Neural progenitor cell (in vitro differentiated cells): ENCODE measurements at regions not wholly inside any gene's neighbourhood (a gene's known extent, or its start where the extent isn't known, plus 50 kb on each side); places are given as distances from the start of the nearest gene placed in this dataset.
"Not testable (repeated sequence)": the region's sequence is repeated elsewhere in the genome, so short reads cannot be mapped to it uniquely, and the experiment has no call there.

Source experiments
- DNase-seq: peaks from one replicate; pipeline ENCODE4 v3.0.0-alpha.2; 2016; ENCODE audit warnings: low spot score
- H2AFZ ChIP-seq: fragments of 200-600 bp; sonication (generic); replicated peaks from 2 replicates; pipeline ENCODE4 v1.6.1; 2016; ENCODE audit warnings: antibody characterized with exemption
- H3F3A ChIP-seq: fragments of 200-600 bp; sonication (generic); 2 replicates; pipeline ENCODE4 v1.6.1; 2016; ENCODE audit warnings: antibody characterized with exemption, low read depth
- H3K27ac ChIP-seq: fragments of 200-600 bp; sonication (generic); 2 replicates; pipeline ENCODE4 v1.5.1; 2016; ENCODE audit warnings: mild to moderate bottlenecking
- H3K27me3 ChIP-seq: fragments of 200-600 bp; sonication (generic); 2 replicates; pipeline ENCODE4 v1.6.1; 2016; ENCODE audit warnings: mild to moderate bottlenecking, moderate library complexity
- H3K36me3 ChIP-seq: fragments of 200-600 bp; sonication (generic); 2 replicates; pipeline ENCODE4 v1.5.1; 2016
- H3K4me1 ChIP-seq: fragments of 200-600 bp; sonication (generic); 2 replicates; pipeline ENCODE4 v1.6.1; 2016; ENCODE audit warnings: mixed run types
- H3K4me2 ChIP-seq: fragments of 200-600 bp; sonication (generic); 2 replicates; pipeline ENCODE4 v1.6.1; 2016
- H3K4me3 ChIP-seq: fragments of 200-600 bp; sonication (generic); 2 replicates; pipeline ENCODE4 v1.5.1; 2016
- H3K79me2 ChIP-seq: fragments of 200-600 bp; sonication (generic); 2 replicates; pipeline ENCODE4 v1.6.1; 2016; ENCODE audit warnings: low read depth
- H3K9ac ChIP-seq: fragments of 200-600 bp; sonication (generic); 2 replicates; pipeline ENCODE4 v1.6.1; 2016
- H3K9me3 ChIP-seq: fragments of 200-600 bp; sonication (generic); 2 replicates; pipeline ENCODE4 v1.5.1; 2016; ENCODE audit warnings: low read depth
- H4K20me1 ChIP-seq: fragments of 200-600 bp; sonication (generic); 2 replicates; pipeline ENCODE4 v1.6.1; 2016; ENCODE audit warnings: low read depth
- H3K27ac Mint-ChIP-seq: 3 replicates; pipeline ENCODE4 v1.8.0; 2021; ENCODE audit warnings: mixed read lengths
- H3K27me3 Mint-ChIP-seq: 2 replicates; pipeline ENCODE4 v1.8.0; 2022; ENCODE audit warnings: low read depth, mild to moderate bottlenecking, inconsistent platforms, moderate library complexity, mixed read lengths; ENCODE audit not compliant: insufficient read depth
- H3K36me3 Mint-ChIP-seq: 3 replicates; pipeline ENCODE4 v1.8.0; 2021; ENCODE audit warnings: mixed read lengths
- H3K4me1 Mint-ChIP-seq: 3 replicates; pipeline ENCODE4 v1.8.0; 2021; ENCODE audit warnings: mixed read lengths
- H3K4me3 Mint-ChIP-seq: 3 replicates; pipeline ENCODE4 v1.8.0; 2021; ENCODE audit warnings: mild to moderate bottlenecking, moderate library complexity, mixed read lengths
- H3K9me3 Mint-ChIP-seq: 3 replicates; pipeline ENCODE4 v1.8.0; 2020; ENCODE audit warnings: mixed read lengths
- CTCF ChIP-seq: fragments of 200-600 bp; sonication (generic); IDR thresholded peaks from 2 replicates; pipeline ENCODE4 v1.5.1; 2017; ENCODE audit warnings: antibody characterized with exemption, mild to moderate bottlenecking
- EZH2 ChIP-seq: fragments of 200-600 bp; sonication (generic); IDR thresholded peaks from 2 replicates; pipeline ENCODE4 v1.6.1; 2017; ENCODE audit warnings: antibody characterized with exemption, mild to moderate bottlenecking, moderate library complexity
- EZH2phosphoT487 ChIP-seq: fragments of 200-600 bp; sonication (generic); IDR thresholded peaks from 2 replicates; pipeline ENCODE4 v1.6.1; 2017; ENCODE audit warnings: antibody characterized with exemption

GRCh38 chr6:85715797-85716196 lies 73.1 kb upstream of the SYNCRIP start:
- Histone ChIP-seq H3K27ac (no peak overlapping the region), H3K27me3 (no peaks in the 10 kb centered on the region), H3K9me3 (no peaks in the 10 kb centered on the region), H3K4me3 (no peak overlapping the region), H3K9ac (no peak overlapping the region), H4K20me1 (no peaks in the 10 kb centered on the region), H3K4me2 (no peak overlapping the region), H3F3A (no peaks in the 10 kb centered on the region), H2AFZ (no peak overlapping the region), H3K4me1 (no peaks in the 10 kb centered on the region), H3K79me2 (no peaks in the 10 kb centered on the region), H3K36me3 (no peaks in the 10 kb centered on the region)
- Mint-ChIP-seq H3K9me3 (no peaks in the 10 kb centered on the region), H3K27me3 (peaks cover 2% of the 10 kb centered on the region), H3K4me1 (no peaks in the 10 kb centered on the region), H3K4me3 (no peak overlapping the region), H3K36me3 (no peaks in the 10 kb centered on the region), H3K27ac (no peak overlapping the region)
- TF ChIP-seq EZH2, result no peak
- TF ChIP-seq CTCF, result no peak
- no peak for DNase-seq

GRCh38 chr6:85714893-85715530 lies 72.3 kb upstream of the SYNCRIP start:
- Mint-ChIP-seq H3K27me3 (peaks cover 2% of the 10 kb centered on the region), H3K4me3 (no peak overlapping the region), H3K9me3 (no peaks in the 10 kb centered on the region), H3K4me1 (no peaks in the 10 kb centered on the region), H3K27ac (no peak overlapping the region), H3K36me3 (no peaks in the 10 kb centered on the region)
- no peak for DNase-seq
- H3K27me3 ChIP-seq, result no peaks in the 10 kb centered on the region
- H3F3A ChIP-seq, result no peaks in the 10 kb centered on the region
- H3K9me3 ChIP-seq, result no peaks in the 10 kb centered on the region
- no peaks in the 10 kb centered on the region for H3K79me2 ChIP-seq
- H3K4me1 ChIP-seq, result no peaks in the 10 kb centered on the region
- no peaks in the 10 kb centered on the region for H4K20me1 ChIP-seq
- no peak overlapping the region for H3K4me2 ChIP-seq
- no peak overlapping the region for H3K27ac ChIP-seq
- TF ChIP-seq EZH2, result no peak
- TF ChIP-seq EZH2phosphoT487, result no peak
- TF ChIP-seq CTCF, result no peak
- no peak overlapping the region for H3K9ac ChIP-seq
- H3K36me3 ChIP-seq, result no peaks in the 10 kb centered on the region
- H2AFZ ChIP-seq, result no peak overlapping the region
- H3K4me3 ChIP-seq, result no peak overlapping the region

GRCh38 chr6:85712346-85712745 lies 69.7 kb upstream of the SYNCRIP start:
- H3K9me3 Mint-ChIP-seq, result peaks cover 11% of the 10 kb centered on the region

GRCh38 chr6:85707515-85708145 lies 64.9 kb upstream of the SYNCRIP start:
- H3K9me3 ChIP-seq, H4K20me1 ChIP-seq, H2AFZ ChIP-seq, H3K4me1 ChIP-seq, H3K36me3 ChIP-seq, DNase-seq, H3F3A ChIP-seq, H3K4me3 Mint-ChIP-seq, H3K9ac ChIP-seq, H3K27ac ChIP-seq, H3K36me3 Mint-ChIP-seq, H3K27ac Mint-ChIP-seq, H3K4me3 ChIP-seq, H3K79me2 ChIP-seq, H3K4me2 ChIP-seq, H3K4me1 Mint-ChIP-seq, H3K27me3 ChIP-seq, H3K27me3 Mint-ChIP-seq: not testable (repeated sequence)
- peaks cover 11% of the 10 kb centered on the region for H3K9me3 Mint-ChIP-seq

More at GRCh38 chr6:85712346-85712745, 69.7 kb upstream of the SYNCRIP start:
- no peak for DNase-seq
- Mint-ChIP-seq H3K27ac (no peak overlapping the region), H3K4me1 (no peaks in the 10 kb centered on the region), H3K4me3 (no peak overlapping the region), H3K36me3 (peaks cover 2% of the 10 kb centered on the region), H3K27me3 (peaks cover 2% of the 10 kb centered on the region)
- no peak for TF ChIP-seq CTCF
- TF ChIP-seq EZH2phosphoT487, result no peak
- TF ChIP-seq EZH2, result no peak
- H3K27ac ChIP-seq, result no peak overlapping the region
- no peaks in the 10 kb centered on the region for H3F3A ChIP-seq
- no peaks in the 10 kb centered on the region for H3K36me3 ChIP-seq
- H3K4me2 ChIP-seq, result no peak overlapping the region
- no peaks in the 10 kb centered on the region for H3K4me1 ChIP-seq
- no peak overlapping the region for H3K4me3 ChIP-seq
- no peak overlapping the region for H3K9ac ChIP-seq
- no peaks in the 10 kb centered on the region for H4K20me1 ChIP-seq
- H3K9me3 ChIP-seq, result no peaks in the 10 kb centered on the region
- no peak overlapping the region for H2AFZ ChIP-seq
- no peaks in the 10 kb centered on the region for H3K27me3 ChIP-seq
- no peaks in the 10 kb centered on the region for H3K79me2 ChIP-seq
